ENCODE measurements at regions not wholly inside any gene's neighbourhood (a gene's known extent, or its start where the extent isn't known, plus 50 kb on each side); places are given as distances from the start of the nearest gene placed in this dataset.
"Not testable (repeated sequence)": the region's sequence is repeated elsewhere in the genome, so short reads cannot be mapped to it uniquely, and the experiment has no call there.

GRCh38 chr12:83659321-83659720, 972.6 kb downstream of the TMTC2 start:
- no peak for DNase-seq

- DNase-seq = no peak
These were observed 969.3 kb downstream of the TMTC2 start for GRCh38 chr12:83656004-83656403.

- no peak for DNase-seq
These were observed 955.5 kb downstream of the TMTC2 start for GRCh38 chr12:83642205-83642604.

GRCh38 chr12:83641789-83642188, 955.1 kb downstream of the TMTC2 start:
- no peak for DNase-seq

- no peak for DNase-seq
These were observed 948.1 kb downstream of the TMTC2 start for GRCh38 chr12:83634726-83635267.

GRCh38 chr12:83630526-83630925, 943.8 kb downstream of the TMTC2 start:
- no peak for DNase-seq

- no peak for DNase-seq
These were observed 943.2 kb downstream of the TMTC2 start for GRCh38 chr12:83629931-83630330.

- no peak for DNase-seq
These were observed 935.5 kb downstream of the TMTC2 start for GRCh38 chr12:83622205-83622604.

- DNase-seq = no peak
These were observed 933.3 kb downstream of the TMTC2 start for GRCh38 chr12:83619973-83620372.

- DNase-seq = no peak
These were observed 928.4 kb downstream of the TMTC2 start for GRCh38 chr12:83615152-83615551.

- DNase-seq = no peak
These were observed 926.9 kb downstream of the TMTC2 start for GRCh38 chr12:83613586-83614110.

GRCh38 chr12:83603106-83603505, 916.4 kb downstream of the TMTC2 start:
- DNase-seq = no peak

- no peak for DNase-seq
These were observed 888.6 kb downstream of the TMTC2 start for GRCh38 chr12:83575326-83575725.

GRCh38 chr12:83574142-83574541, 887.4 kb downstream of the TMTC2 start:
- no peak for DNase-seq

- no peak for DNase-seq
These were observed 887.0 kb downstream of the TMTC2 start for GRCh38 chr12:83573671-83574070.

GRCh38 chr12:83559650-83560049, 872.9 kb downstream of the TMTC2 start:
- DNase-seq = no peak

GRCh38 chr12:83556040-83556439, 869.3 kb downstream of the TMTC2 start:
- not testable (repeated sequence) for DNase-seq

- DNase-seq = no peak
These were observed 854.7 kb downstream of the TMTC2 start for GRCh38 chr12:83541446-83541845.

- DNase-seq = no peak
These were observed 851.8 kb downstream of the TMTC2 start for GRCh38 chr12:83538361-83538965.

- DNase-seq = no peak
These were observed 850.8 kb downstream of the TMTC2 start for GRCh38 chr12:83537428-83538053.

- no peak for DNase-seq
These were observed 849.8 kb downstream of the TMTC2 start for GRCh38 chr12:83536496-83536895.

- no peak for DNase-seq
These were observed 841.9 kb downstream of the TMTC2 start for GRCh38 chr12:83528571-83528970.

- no peak for DNase-seq
These were observed 841.1 kb downstream of the TMTC2 start for GRCh38 chr12:83527810-83528209.

- no peak for DNase-seq
These were observed 828.8 kb downstream of the TMTC2 start for GRCh38 chr12:83515306-83516026.
